Astrocyte (in vitro differentiated cells and primary cell): ENCODE measurements at regions not wholly inside any gene's neighbourhood (a gene's known extent, or its start where the extent isn't known, plus 50 kb on each side); places are given as distances from the start of the nearest gene placed in this dataset.

Source experiments
- DNase-seq: peaks from one replicate; pipeline ENCODE4 v3.0.0-alpha.2; 2010; ENCODE audit warnings: low read depth
- FAIRE-seq: peaks from 2 replicates; lab custom pipeline; 2011; peaks lifted over from hg19 to GRCh38; lab: Jason Lieb, UNC
- H2AFZ ChIP-seq: 2 replicates; pipeline ENCODE4 v1.6.0; 2012; ENCODE audit warnings: low read depth, low read length, inconsistent platforms
- H3K27ac ChIP-seq: 2 replicates; pipeline ENCODE4 v1.5.1; 2011; ENCODE audit warnings: low read depth, low read length, inconsistent platforms
- H3K27me3 ChIP-seq: 2 replicates; pipeline ENCODE4 v1.6.0; 2011; ENCODE audit warnings: low read length, inconsistent platforms; ENCODE audit not compliant: insufficient read depth
- H3K36me3 ChIP-seq: 2 replicates; pipeline ENCODE4 v1.5.1; 2011; ENCODE audit warnings: low read length, inconsistent platforms; ENCODE audit not compliant: insufficient read depth
- H3K4me1 ChIP-seq: 2 replicates; pipeline ENCODE4 v1.5.1; 2011; ENCODE audit warnings: low read length, inconsistent platforms; ENCODE audit not compliant: insufficient read depth
- H3K4me2 ChIP-seq: 2 replicates; pipeline ENCODE4 v1.6.0; 2012; ENCODE audit warnings: low read length, inconsistent platforms
- H3K4me3 ChIP-seq: 2 replicates; pipeline ENCODE4 v1.5.1; 2011; ENCODE audit warnings: low read depth, mild to moderate bottlenecking, low read length, inconsistent platforms; ENCODE audit not compliant: insufficient read depth
- H3K79me2 ChIP-seq: 2 replicates; pipeline ENCODE4 v1.6.0; 2012; ENCODE audit warnings: mild to moderate bottlenecking, low read length, inconsistent platforms; ENCODE audit not compliant: insufficient read depth
- H3K9ac ChIP-seq: 2 replicates; pipeline ENCODE4 v1.6.0; 2012; ENCODE audit warnings: mild to moderate bottlenecking, low read length, inconsistent platforms
- H3K9me3 ChIP-seq: 2 replicates; pipeline ENCODE4 v1.5.1; 2012; ENCODE audit warnings: low read depth, mild to moderate bottlenecking, low read length, inconsistent platforms; ENCODE audit not compliant: insufficient read depth
- H4K20me1 ChIP-seq: 2 replicates; pipeline ENCODE4 v1.6.0; 2012; ENCODE audit warnings: low read length, inconsistent platforms; ENCODE audit not compliant: insufficient read depth
- H3K27ac Mint-ChIP-seq: one replicate; pipeline ENCODE4 v1.8.0; 2021; ENCODE audit warnings: mild to moderate bottlenecking, mixed read lengths; ENCODE audit not compliant: unreplicated experiment
- H3K27me3 Mint-ChIP-seq: one replicate; pipeline ENCODE4 v1.8.0; 2021; ENCODE audit warnings: low read depth, mixed read lengths; ENCODE audit not compliant: unreplicated experiment
- H3K36me3 Mint-ChIP-seq: one replicate; pipeline ENCODE4 v1.8.0; 2021; ENCODE audit warnings: low read depth, mixed read lengths; ENCODE audit not compliant: unreplicated experiment
- H3K4me1 Mint-ChIP-seq: one replicate; pipeline ENCODE4 v1.8.0; 2021; ENCODE audit warnings: low read depth, mixed read lengths; ENCODE audit not compliant: unreplicated experiment
- H3K4me3 Mint-ChIP-seq: one replicate; pipeline ENCODE4 v1.8.0; 2021; ENCODE audit warnings: mild to moderate bottlenecking, moderate library complexity, mixed read lengths; ENCODE audit not compliant: unreplicated experiment
- H3K9me3 Mint-ChIP-seq: one replicate; pipeline ENCODE4 v1.8.0; 2021; ENCODE audit warnings: mild to moderate bottlenecking, mixed read lengths; ENCODE audit not compliant: unreplicated experiment
- CTCF ChIP-seq: IDR thresholded peaks from 2 replicates; pipeline ENCODE4 v1.5.1; 2011; ENCODE audit warnings: low read depth, mild to moderate bottlenecking, inconsistent platforms, low read length, moderate library complexity; ENCODE audit not compliant: insufficient read depth
- EZH2 ChIP-seq: IDR thresholded peaks from 2 replicates; pipeline ENCODE4 v1.6.1; 2012; ENCODE audit warnings: mild to moderate bottlenecking, low read length, inconsistent platforms; ENCODE audit not compliant: insufficient read depth

DNA sequence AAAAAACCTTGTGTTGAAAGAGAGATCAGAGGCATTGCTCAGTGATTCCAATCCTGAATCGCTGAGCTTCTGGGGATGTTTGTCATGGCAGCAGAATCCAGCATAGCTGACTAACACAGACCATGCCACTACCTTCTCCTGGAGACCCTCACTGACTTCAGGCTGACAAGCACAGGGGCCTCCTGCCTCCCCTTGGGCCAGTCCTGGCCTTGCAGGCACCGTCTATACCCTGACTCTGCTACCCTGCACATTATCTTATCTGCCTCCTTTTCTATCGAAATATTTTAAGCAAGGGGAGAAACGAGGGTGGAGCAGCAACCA is 139.8 kb downstream of the KIF26A start:
- no peak for TF ChIP-seq EZH2
- no peak for TF ChIP-seq CTCF
- Histone ChIP-seq H3K4me3 (no peak overlapping the region), H3K27ac (no peak overlapping the region), H3K27me3 (no peaks in the 10 kb centered on the region), H3K36me3 (no peaks in the 10 kb centered on the region), H4K20me1 (no peaks in the 10 kb centered on the region), H3K4me2 (no peak overlapping the region), H2AFZ (no peak overlapping the region), H3K79me2 (no peaks in the 10 kb centered on the region), H3K9me3 (no peaks in the 10 kb centered on the region), H3K4me1 (no peaks in the 10 kb centered on the region), H3K9ac (no peak overlapping the region)
- no peak for FAIRE-seq
- DNase-seq, result no peak
- H3K4me3 Mint-ChIP-seq, result no peak overlapping the region
- no peaks in the 10 kb centered on the region for H3K36me3 Mint-ChIP-seq
- H3K27ac Mint-ChIP-seq, result no peak overlapping the region
- H3K9me3 Mint-ChIP-seq, result peaks cover 5% of the 10 kb centered on the region
- H3K4me1 Mint-ChIP-seq, result no peaks in the 10 kb centered on the region
- peaks cover 49% of the 10 kb centered on the region for H3K27me3 Mint-ChIP-seq

DNA sequence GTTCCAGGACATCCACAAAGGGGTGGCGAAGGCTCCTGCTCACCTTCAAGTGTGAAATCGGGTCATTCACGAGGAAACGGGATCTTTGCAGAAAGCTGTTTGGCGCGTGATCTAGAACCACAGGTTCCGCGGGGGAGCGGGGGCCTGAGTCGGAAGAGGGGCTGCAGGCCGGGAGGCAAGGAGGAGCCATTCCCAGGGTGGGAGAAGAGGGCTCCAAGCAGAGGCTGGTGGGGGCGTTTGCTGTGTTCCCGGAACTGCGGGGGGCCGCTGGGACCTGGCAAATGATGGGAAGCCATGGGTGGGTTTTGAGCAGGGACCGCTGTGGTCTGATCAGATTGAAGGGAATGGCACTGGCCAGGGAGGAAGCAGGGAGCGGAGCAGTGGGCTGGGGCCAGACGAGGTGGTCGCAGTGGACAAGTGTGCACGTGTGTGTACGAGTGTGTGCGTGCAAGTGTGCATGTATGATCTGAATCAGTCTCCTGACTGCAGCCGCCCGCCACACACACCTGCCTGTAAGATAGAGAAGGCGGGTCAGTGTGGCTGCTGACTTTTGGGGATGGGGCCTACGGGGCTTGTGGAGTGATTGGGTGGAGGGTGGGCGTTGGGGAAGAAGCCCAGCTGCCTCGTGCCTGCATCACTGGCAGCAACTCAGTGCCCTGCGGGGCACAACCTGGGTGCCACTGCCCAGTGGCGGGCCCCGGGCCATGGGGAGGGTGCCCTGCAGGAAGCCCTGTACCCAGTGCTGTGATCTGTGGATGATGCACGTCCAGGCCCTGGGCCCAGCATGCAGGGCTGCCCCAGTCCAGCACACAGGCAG is 141.9 kb downstream of the KIF26A start:
- DNase-seq (no peak), FAIRE-seq (no peak)
- Histone ChIP-seq H3K27ac (no peak overlapping the region), H3K27me3 (no peaks in the 10 kb centered on the region), H4K20me1 (no peaks in the 10 kb centered on the region), H2AFZ (no peak overlapping the region), H3K4me1 (no peaks in the 10 kb centered on the region), H3K4me2 (no peak overlapping the region), H3K4me3 (no peak overlapping the region), H3K79me2 (no peaks in the 10 kb centered on the region), H3K36me3 (no peaks in the 10 kb centered on the region), H3K9ac (no peak overlapping the region), H3K9me3 (no peaks in the 10 kb centered on the region)
- Mint-ChIP-seq H3K4me1 (no peaks in the 10 kb centered on the region), H3K36me3 (no peaks in the 10 kb centered on the region), H3K4me3 (no peak overlapping the region), H3K9me3 (peaks cover 5% of the 10 kb centered on the region), H3K27me3 (peaks cover 49% of the 10 kb centered on the region), H3K27ac (no peak overlapping the region)
- TF ChIP-seq EZH2 (no peak), CTCF (no peak)
